Osteocyte (in vitro differentiated cells): ENCODE measurements at regions not wholly inside any gene's neighbourhood (a gene's known extent, or its start where the extent isn't known, plus 50 kb on each side); places are given as distances from the start of the nearest gene placed in this dataset.

Experiments used
- DNase-seq: peaks from one replicate; pipeline ENCODE4 v3.0.0; 2021; ENCODE audit warnings: mixed read lengths; ENCODE audit not compliant: unreplicated experiment; ENCODE audit errors: extremely low spot score
- H3K27ac Mint-ChIP-seq: one replicate; pipeline ENCODE4 v1.8.0; 2021; ENCODE audit warnings: mild to moderate bottlenecking, mixed read lengths; ENCODE audit not compliant: unreplicated experiment
- H3K27me3 Mint-ChIP-seq: one replicate; pipeline ENCODE4 v1.8.0; 2021; ENCODE audit warnings: mixed read lengths; ENCODE audit not compliant: unreplicated experiment
- H3K36me3 Mint-ChIP-seq: one replicate; pipeline ENCODE4 v1.8.0; 2021; ENCODE audit warnings: mixed read lengths; ENCODE audit not compliant: unreplicated experiment
- H3K4me1 Mint-ChIP-seq: one replicate; pipeline ENCODE4 v1.8.0; 2021; ENCODE audit warnings: mixed read lengths; ENCODE audit not compliant: unreplicated experiment
- H3K4me3 Mint-ChIP-seq: one replicate; pipeline ENCODE4 v1.8.0; 2021; ENCODE audit warnings: mild to moderate bottlenecking, moderate library complexity, mixed read lengths; ENCODE audit not compliant: unreplicated experiment
- H3K9me3 Mint-ChIP-seq: one replicate; pipeline ENCODE4 v1.8.0; 2021; ENCODE audit warnings: mixed read lengths; ENCODE audit not compliant: unreplicated experiment
- CTCF ChIP-seq: fragments of 200-600 bp; sonication (generic); IDR thresholded peaks from 2 replicates; pipeline ENCODE4 v1.5.0; 2021; ENCODE audit warnings: antibody characterized with exemption, mild to moderate bottlenecking, moderate library complexity

GRCh38 chr20:40565682-40566040 is 123.4 kb downstream of the MAFB start:
- peaks cover 25% of the 10 kb centered on the region for H3K4me1 Mint-ChIP-seq
- no peak overlapping the region for H3K27ac Mint-ChIP-seq
- no peak for DNase-seq
- H3K27me3 Mint-ChIP-seq = peaks cover 9% of the 10 kb centered on the region
- no peak overlapping the region for H3K4me3 Mint-ChIP-seq
- no peaks in the 10 kb centered on the region for H3K36me3 Mint-ChIP-seq
- no peak for TF ChIP-seq CTCF
- H3K9me3 Mint-ChIP-seq = no peaks in the 10 kb centered on the region

- Mint-ChIP-seq H3K27me3 (peaks cover 11% of the 10 kb centered on the region), H3K36me3 (no peaks in the 10 kb centered on the region), H3K4me1 (peaks cover 25% of the 10 kb centered on the region), H3K9me3 (no peaks in the 10 kb centered on the region), H3K27ac (no peak overlapping the region), H3K4me3 (no peak overlapping the region)
- TF ChIP-seq CTCF = no peak
- no peak for DNase-seq
Measured at GRCh38 chr20:40565001-40565681, 123.9 kb downstream of the MAFB start.

GRCh38 chr20:40563296-40563950 is 125.6 kb downstream of the MAFB start:
- no peak overlapping the region for H3K4me3 Mint-ChIP-seq
- no peaks in the 10 kb centered on the region for H3K36me3 Mint-ChIP-seq
- peaks cover 25% of the 10 kb centered on the region for H3K4me1 Mint-ChIP-seq
- no peak overlapping the region for H3K27ac Mint-ChIP-seq
- TF ChIP-seq CTCF = no peak
- DNase-seq = no peak
- H3K27me3 Mint-ChIP-seq = peaks cover 10% of the 10 kb centered on the region
- H3K9me3 Mint-ChIP-seq = no peaks in the 10 kb centered on the region

GRCh38 chr20:40562031-40562430 is 127.0 kb downstream of the MAFB start:
- Mint-ChIP-seq H3K27me3 (peaks cover 17% of the 10 kb centered on the region), H3K4me3 (no peak overlapping the region), H3K27ac (no peak overlapping the region), H3K36me3 (no peaks in the 10 kb centered on the region), H3K4me1 (peaks cover 25% of the 10 kb centered on the region), H3K9me3 (no peaks in the 10 kb centered on the region)
- DNase-seq = no peak
- TF ChIP-seq CTCF = no peak

- H3K4me3 Mint-ChIP-seq = no peak overlapping the region
- H3K9me3 Mint-ChIP-seq = no peaks in the 10 kb centered on the region
- H3K27me3 Mint-ChIP-seq = peaks cover 22% of the 10 kb centered on the region
- DNase-seq = no peak
- no peaks in the 10 kb centered on the region for H3K36me3 Mint-ChIP-seq
- TF ChIP-seq CTCF = no peak
- peaks cover 25% of the 10 kb centered on the region for H3K4me1 Mint-ChIP-seq
- H3K27ac Mint-ChIP-seq = no peak overlapping the region
Measured at GRCh38 chr20:40561187-40561586, 127.8 kb downstream of the MAFB start.
